Skeletal muscle tissue (tissue), 3 donors: ENCODE measurements at regions not wholly inside any gene's neighbourhood (a gene's known extent, or its start where the extent isn't known, plus 50 kb on each side); places are given as distances from the start of the nearest gene placed in this dataset.

Experiments used
- H3K27ac ChIP-seq: one replicate; pipeline ENCODE4 v1.7.0; 2013; ENCODE audit warnings: mild to moderate bottlenecking, low read depth, low read length, inconsistent platforms
- H3K27me3 ChIP-seq, 3 donors: one replicate each; pipeline ENCODE4 v1.7.0; 2013; ENCODE audit warnings: low read length in 3 of 3; ENCODE audit not compliant: control insufficient read depth in 3 of 3, insufficient read depth in 3 of 3
- H3K36me3 ChIP-seq, 3 donors: one replicate each; pipeline ENCODE4 v1.7.0; 2013; ENCODE audit warnings: low read length in 3 of 3; ENCODE audit not compliant: control insufficient read depth in 3 of 3, insufficient read depth in 3 of 3
- H3K4me1 ChIP-seq, 3 donors: one replicate each; pipeline ENCODE4 v1.7.0; 2013; ENCODE audit warnings: low read length in 3 of 3, mild to moderate bottlenecking in 3 of 3; ENCODE audit not compliant: control insufficient read depth in 3 of 3, insufficient read depth in 3 of 3
- H3K4me3 ChIP-seq, 3 donors: one replicate each; pipeline ENCODE4 v1.7.0; 2013; ENCODE audit warnings: low read length in 3 of 3
- H3K9ac ChIP-seq, 3 donors: one replicate each; pipeline ENCODE4 v1.7.0; 2013; ENCODE audit warnings: low read length in 3 of 3, mild to moderate bottlenecking in 3 of 3, moderate library complexity in 2 of 3, low read depth in 1 of 3
- H3K9me3 ChIP-seq, 3 donors: one replicate each; pipeline ENCODE4 v1.7.0; 2013; ENCODE audit warnings: low read length in 3 of 3; ENCODE audit not compliant: control insufficient read depth in 3 of 3
- donor health status: Osteomylitis.

GRCh38 chr4:60187428-60187827 lies 1012.7 kb upstream of the ADGRL3 start:
- Histone ChIP-seq H3K9ac (no peak overlapping the region), H3K4me3 (no peak overlapping the region), H3K9me3 (no peaks in the 10 kb centered on the region), H3K27me3 (no peaks in the 10 kb centered on the region), H3K4me1 (no peaks in the 10 kb centered on the region), H3K27ac (no peak overlapping the region), H3K36me3 (no peaks in the 10 kb centered on the region)

- Histone ChIP-seq H3K4me3 (no peak overlapping the region), H3K36me3 (no peaks in the 10 kb centered on the region), H3K9me3 (no peaks in the 10 kb centered on the region), H3K9ac (no peak overlapping the region), H3K27me3 (no peaks in the 10 kb centered on the region), H3K27ac (no peak overlapping the region), H3K4me1 (no peaks in the 10 kb centered on the region)
Observed at GRCh38 chr4:60189286-60189685, 1010.8 kb upstream of the ADGRL3 start.

GRCh38 chr4:60194214-60194613 lies 1005.9 kb upstream of the ADGRL3 start:
- no peaks in the 10 kb centered on the region for H3K4me1 ChIP-seq
- H3K4me3 ChIP-seq = no peak overlapping the region
- H3K9me3 ChIP-seq = no peaks in the 10 kb centered on the region
- no peaks in the 10 kb centered on the region for H3K27me3 ChIP-seq
- no peak overlapping the region for H3K27ac ChIP-seq
- H3K9ac ChIP-seq = no peak overlapping the region
- no peaks in the 10 kb centered on the region for H3K36me3 ChIP-seq

GRCh38 chr4:60195256-60195655 lies 1004.9 kb upstream of the ADGRL3 start:
- no peak overlapping the region for H3K9ac ChIP-seq
- no peaks in the 10 kb centered on the region for H3K9me3 ChIP-seq
- H3K27me3 ChIP-seq = no peaks in the 10 kb centered on the region
- H3K4me1 ChIP-seq = no peaks in the 10 kb centered on the region
- H3K36me3 ChIP-seq = no peaks in the 10 kb centered on the region
- H3K27ac ChIP-seq = no peak overlapping the region
- H3K4me3 ChIP-seq = no peak overlapping the region

GRCh38 chr4:60201052-60201673 lies 999.0 kb upstream of the ADGRL3 start:
- Histone ChIP-seq H3K27ac (no peak overlapping the region), H3K4me3 (no peak overlapping the region), H3K4me1 (no peaks in the 10 kb centered on the region), H3K9me3 (no peaks in the 10 kb centered on the region), H3K9ac (no peak overlapping the region), H3K27me3 (no peaks in the 10 kb centered on the region), H3K36me3 (no peaks in the 10 kb centered on the region)

- Histone ChIP-seq H3K9ac (no peak overlapping the region), H3K9me3 (no peaks in the 10 kb centered on the region), H3K36me3 (no peaks in the 10 kb centered on the region), H3K27me3 (no peaks in the 10 kb centered on the region), H3K4me1 (no peaks in the 10 kb centered on the region), H3K27ac (no peak overlapping the region), H3K4me3 (no peak overlapping the region)
Observed at GRCh38 chr4:60209588-60209987, 990.5 kb upstream of the ADGRL3 start.

- no peaks in the 10 kb centered on the region for H3K4me1 ChIP-seq
- H3K27ac ChIP-seq = no peak overlapping the region
- H3K4me3 ChIP-seq = no peak overlapping the region
- no peaks in the 10 kb centered on the region for H3K36me3 ChIP-seq
- H3K9me3 ChIP-seq = no peaks in the 10 kb centered on the region
- no peak overlapping the region for H3K9ac ChIP-seq
- no peaks in the 10 kb centered on the region for H3K27me3 ChIP-seq
Observed at GRCh38 chr4:60215906-60216305, 984.2 kb upstream of the ADGRL3 start.

GRCh38 chr4:60216752-60217151 lies 983.4 kb upstream of the ADGRL3 start:
- H3K4me1 ChIP-seq = no peaks in the 10 kb centered on the region
- no peaks in the 10 kb centered on the region for H3K27me3 ChIP-seq
- no peak overlapping the region for H3K4me3 ChIP-seq
- no peak overlapping the region for H3K9ac ChIP-seq
- no peak overlapping the region for H3K27ac ChIP-seq
- H3K9me3 ChIP-seq = no peaks in the 10 kb centered on the region
- H3K36me3 ChIP-seq = no peaks in the 10 kb centered on the region

- H3K27ac ChIP-seq = no peak overlapping the region
- no peaks in the 10 kb centered on the region for H3K27me3 ChIP-seq
- no peaks in the 10 kb centered on the region for H3K9me3 ChIP-seq
- H3K4me3 ChIP-seq = no peak overlapping the region
- H3K4me1 ChIP-seq = no peaks in the 10 kb centered on the region
- H3K36me3 ChIP-seq = no peaks in the 10 kb centered on the region
- H3K9ac ChIP-seq = no peak overlapping the region
Observed at GRCh38 chr4:60221866-60222265, 978.3 kb upstream of the ADGRL3 start.

- H3K4me1 ChIP-seq = no peaks in the 10 kb centered on the region
Observed at GRCh38 chr4:60223208-60223923, 976.8 kb upstream of the ADGRL3 start.

More at GRCh38 chr4:60223208-60223923, 976.8 kb upstream of the ADGRL3 start:
- Histone ChIP-seq H3K36me3 (no peaks in the 10 kb centered on the region), H3K9ac (no peak overlapping the region), H3K9me3 (no peaks in the 10 kb centered on the region), H3K27me3 (no peaks in the 10 kb centered on the region), H3K27ac (no peak overlapping the region), H3K4me3 (no peak overlapping the region)
